ENCODE measurements at regions not wholly inside any gene's neighbourhood (a gene's known extent, or its start where the extent isn't known, plus 50 kb on each side); places are given as distances from the start of the nearest gene placed in this dataset.

DNA sequence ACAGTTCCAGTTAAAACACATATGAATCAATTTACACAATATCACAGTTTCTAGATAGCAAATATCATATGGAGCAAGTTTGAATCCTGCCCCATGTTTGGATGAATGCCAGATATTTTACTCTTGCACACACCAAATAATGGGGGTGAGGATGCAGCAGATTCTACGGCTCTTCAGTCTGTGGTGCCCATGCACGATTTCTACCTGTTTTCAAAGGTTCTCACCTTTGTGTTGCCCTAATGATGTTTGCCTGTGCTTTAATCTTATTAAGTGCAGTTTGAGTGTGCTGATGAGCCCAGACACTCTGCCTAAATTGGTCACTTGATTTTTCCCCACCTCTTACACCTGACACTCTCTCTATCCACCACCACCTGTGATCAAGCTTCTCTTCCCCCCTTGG lies 119.6 kb downstream of the NPY start:
- Histone ChIP-seq H3K9me3 (no peaks in the 10 kb centered on the region), H3K4me3 (ENCODE audit: control insufficient read depth in 1 of 2, extremely low read depth in 1 of 2, low read length in 1 of 2) (no peak overlapping the region), H3K27ac (ENCODE audit: low read length) (no peak overlapping the region), H3K4me1 (ENCODE audit: control insufficient read depth in 1 of 2, extremely low read depth in 1 of 2, insufficient read depth in 2 of 2, low read length in 2 of 2) (peaks cover 0 to 6% of the 10 kb centered on the region in 2 experiments), H3K36me3 (ENCODE audit: control insufficient read depth in 2 of 2, extremely low read depth in 1 of 2, insufficient read depth in 1 of 2, low read length in 1 of 2) (no peaks in the 10 kb centered on the region), H3K27me3 (replicated peaks in 1 of 2; ENCODE audit: control insufficient read depth in 2 of 2, extremely low read depth in 1 of 2, insufficient read depth in 2 of 2, low read length in 1 of 2) (no peaks in the 10 kb centered on the region)
- Mint-ChIP-seq H3K4me1 (peaks cover 12 to 14% (median 13%) of the 10 kb centered on the region in 3 donors), H3K27me3 (peaks cover 0 to 3% of the 10 kb centered on the region in 2 donors), H3K4me3 (no peak overlapping the region), H3K9me3 (no peaks in the 10 kb centered on the region), H3K27ac (no peak overlapping the region), H3K36me3 (no peaks in the 10 kb centered on the region)
- ChIA-PET POLR2A (no interaction called here), CTCF (no interaction called here)
- DNase-seq (no peak), ATAC-seq (replicated peaks in 1 of 4) (no peak)
- WGBS (ENCODE audit: insufficient coverage) = no CpG with 5 or more reads among the region's 2 CpGs

DNA sequence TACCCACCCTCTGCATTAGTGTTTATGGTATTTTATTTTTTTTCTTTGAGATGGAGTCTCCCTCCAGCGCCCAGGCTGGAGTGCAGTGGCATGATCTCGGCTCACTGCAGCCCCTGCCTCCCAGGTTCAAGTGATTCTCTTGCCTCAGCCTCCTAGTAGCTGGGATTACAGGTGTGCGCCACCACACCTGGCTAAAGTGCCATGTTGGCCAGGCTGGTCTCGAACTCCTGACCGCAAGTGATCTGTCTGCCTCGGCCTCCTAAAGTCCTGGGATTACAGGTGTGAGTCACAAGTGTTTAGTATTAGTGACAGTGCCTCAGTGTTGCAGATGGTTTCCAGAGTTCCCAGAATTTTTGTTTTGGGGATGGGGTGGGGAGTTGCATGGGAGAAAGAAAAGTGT lies 120.3 kb downstream of the NPY start:
- no peak overlapping the region for H3K27ac Mint-ChIP-seq

DNA sequence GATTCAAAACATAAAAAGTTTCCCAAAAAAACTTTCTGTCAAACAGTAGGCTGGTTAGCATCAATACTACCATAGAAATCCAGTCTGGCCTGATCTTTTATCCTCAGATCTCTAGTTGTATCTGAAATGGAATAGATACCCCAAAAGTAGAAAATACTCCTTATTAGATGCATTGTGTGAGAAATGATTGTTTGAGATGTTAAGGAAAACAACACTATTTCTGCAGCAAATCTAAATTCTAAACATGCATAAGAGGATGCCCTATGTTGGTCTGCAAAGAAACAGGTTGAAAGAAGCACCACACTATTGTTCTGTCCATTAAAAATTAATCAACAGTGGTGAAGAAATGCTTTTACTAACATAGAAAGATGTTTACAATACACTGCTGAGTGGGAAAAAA lies 121.0 kb downstream of the NPY start:
- no peaks in the 10 kb centered on the region for H3K36me3 Mint-ChIP-seq
- H3K4me1 ChIP-seq (ENCODE audit: control insufficient read depth in 1 of 2, extremely low read depth in 1 of 2, insufficient read depth in 2 of 2, low read length in 2 of 2) = peaks cover 0 to 6% of the 10 kb centered on the region in 2 experiments
- H3K4me3 Mint-ChIP-seq = no peak overlapping the region
- H3K27me3 ChIP-seq (replicated peaks in 1 of 2; ENCODE audit: control insufficient read depth in 2 of 2, extremely low read depth in 1 of 2, insufficient read depth in 2 of 2, low read length in 1 of 2) = no peaks in the 10 kb centered on the region
- no peaks in the 10 kb centered on the region for H3K9me3 ChIP-seq
- no peaks in the 10 kb centered on the region for H3K9me3 Mint-ChIP-seq
- ATAC-seq (replicated peaks in 1 of 4) = no peak
- no peaks in the 10 kb centered on the region for H3K36me3 ChIP-seq (ENCODE audit: control insufficient read depth in 2 of 2, extremely low read depth in 1 of 2, insufficient read depth in 1 of 2, low read length in 1 of 2)
- H3K27me3 Mint-ChIP-seq = peaks cover 0 to 3% of the 10 kb centered on the region in 2 donors
- H3K27ac ChIP-seq (ENCODE audit: low read length) = no peak overlapping the region
- H3K27ac Mint-ChIP-seq = no peak overlapping the region
- ChIA-PET CTCF (no interaction called here), POLR2A (no interaction called here)
- H3K4me1 Mint-ChIP-seq = peaks cover 12 to 14% (median 13%) of the 10 kb centered on the region in 3 donors
- no peak for DNase-seq
- no peak overlapping the region for H3K4me3 ChIP-seq (ENCODE audit: control insufficient read depth in 1 of 2, extremely low read depth in 1 of 2, low read length in 1 of 2)

More for the DNA sequence above, 120.3 kb downstream of the NPY start:
- H3K36me3 Mint-ChIP-seq = no peaks in the 10 kb centered on the region
- ChIA-PET POLR2A (no interaction called here), CTCF (no interaction called here)
- no peaks in the 10 kb centered on the region for H3K9me3 ChIP-seq
- 86% methylated on average over 6 of the region's 6 CpGs for WGBS (ENCODE audit: insufficient coverage)
- H3K27me3 Mint-ChIP-seq = peaks cover 0 to 3% of the 10 kb centered on the region in 2 donors
- DNase-seq = no peak
- ATAC-seq (replicated peaks in 1 of 4) = no peak
- H3K27me3 ChIP-seq (replicated peaks in 1 of 2; ENCODE audit: control insufficient read depth in 2 of 2, extremely low read depth in 1 of 2, insufficient read depth in 2 of 2, low read length in 1 of 2) = no peaks in the 10 kb centered on the region
- no peak overlapping the region for H3K4me3 ChIP-seq (ENCODE audit: control insufficient read depth in 1 of 2, extremely low read depth in 1 of 2, low read length in 1 of 2)
- H3K4me1 Mint-ChIP-seq = peaks cover 12 to 14% (median 13%) of the 10 kb centered on the region in 3 donors
- H3K4me3 Mint-ChIP-seq = no peak overlapping the region
- no peaks in the 10 kb centered on the region for H3K9me3 Mint-ChIP-seq
- no peak overlapping the region for H3K27ac ChIP-seq (ENCODE audit: low read length)
- peaks cover 0 to 6% of the 10 kb centered on the region in 2 experiments for H3K4me1 ChIP-seq (ENCODE audit: control insufficient read depth in 1 of 2, extremely low read depth in 1 of 2, insufficient read depth in 2 of 2, low read length in 2 of 2)
- no peaks in the 10 kb centered on the region for H3K36me3 ChIP-seq (ENCODE audit: control insufficient read depth in 2 of 2, extremely low read depth in 1 of 2, insufficient read depth in 1 of 2, low read length in 1 of 2)

DNA sequence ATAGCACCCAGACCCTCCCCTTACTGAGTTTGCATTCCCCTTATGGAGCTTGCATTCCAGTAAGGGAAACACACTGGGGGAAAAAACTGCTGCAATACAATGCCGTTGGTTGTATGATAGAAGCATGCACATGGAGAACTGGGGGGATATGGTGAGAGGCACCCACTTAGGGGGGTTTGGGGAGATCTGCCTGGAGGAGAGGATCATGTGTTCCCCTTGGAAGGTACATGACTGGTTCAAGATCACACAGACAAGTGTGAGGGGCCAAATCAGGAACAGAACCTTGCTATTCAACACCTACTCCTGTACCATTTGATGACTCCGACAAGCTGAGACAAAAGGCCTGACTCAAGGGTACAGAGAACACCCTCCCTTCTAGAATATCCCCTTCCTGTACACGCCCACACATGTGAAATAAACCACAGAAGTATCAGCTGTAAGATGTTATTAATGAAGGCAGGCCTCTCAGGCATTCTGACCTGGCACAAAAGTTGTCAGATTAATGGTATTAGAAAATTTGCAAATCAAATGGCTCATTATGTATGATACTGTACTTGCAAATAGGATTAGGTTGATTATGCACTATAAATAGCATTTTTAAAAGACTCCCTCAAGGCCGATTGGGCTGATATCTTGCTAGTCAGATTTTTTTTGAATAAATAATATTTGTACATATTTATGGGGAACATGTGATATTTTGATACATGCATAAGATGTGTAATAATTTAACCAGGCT lies 122.2 kb downstream of the NPY start:
- no peak overlapping the region for H3K27ac Mint-ChIP-seq
- no peak overlapping the region for H3K4me3 ChIP-seq (ENCODE audit: control insufficient read depth in 1 of 2, extremely low read depth in 1 of 2, low read length in 1 of 2)
- H3K36me3 Mint-ChIP-seq = no peaks in the 10 kb centered on the region
- ATAC-seq (replicated peaks in 1 of 4) (peak; percentile 53 to 64 (median 60)), DNase-seq (peak in 4 of 35 experiments; percentile 2 to 16 (median 3))
- ChIA-PET POLR2A (no interaction called here), CTCF (interaction anchor here in 1 of 2 donors (0.9 kb wide), 1 partner anchor 98 kb away, joined by 4 read pairs; no protein-coding TSS in a partner anchor)
- no peaks in the 10 kb centered on the region for H3K9me3 ChIP-seq
- H3K9me3 Mint-ChIP-seq = no peaks in the 10 kb centered on the region
- WGBS (ENCODE audit: insufficient coverage) = 91% methylated on average over 1 of the region's 4 CpGs
- H3K27ac ChIP-seq (ENCODE audit: low read length) = no peak overlapping the region
- no peaks in the 10 kb centered on the region for H3K36me3 ChIP-seq (ENCODE audit: control insufficient read depth in 2 of 2, extremely low read depth in 1 of 2, insufficient read depth in 1 of 2, low read length in 1 of 2)
- no peak overlapping the region for H3K4me3 Mint-ChIP-seq
- H3K4me1 ChIP-seq (ENCODE audit: control insufficient read depth in 1 of 2, extremely low read depth in 1 of 2, insufficient read depth in 2 of 2, low read length in 2 of 2) = peaks cover 0 to 6% of the 10 kb centered on the region in 2 experiments
- H3K27me3 ChIP-seq (replicated peaks in 1 of 2; ENCODE audit: control insufficient read depth in 2 of 2, extremely low read depth in 1 of 2, insufficient read depth in 2 of 2, low read length in 1 of 2) = no peaks in the 10 kb centered on the region
- H3K27me3 Mint-ChIP-seq = peaks cover 3% of the 10 kb centered on the region in 2 donors
- H3K4me1 Mint-ChIP-seq = peaks cover 12 to 14% (median 13%) of the 10 kb centered on the region in 3 donors

DNA sequence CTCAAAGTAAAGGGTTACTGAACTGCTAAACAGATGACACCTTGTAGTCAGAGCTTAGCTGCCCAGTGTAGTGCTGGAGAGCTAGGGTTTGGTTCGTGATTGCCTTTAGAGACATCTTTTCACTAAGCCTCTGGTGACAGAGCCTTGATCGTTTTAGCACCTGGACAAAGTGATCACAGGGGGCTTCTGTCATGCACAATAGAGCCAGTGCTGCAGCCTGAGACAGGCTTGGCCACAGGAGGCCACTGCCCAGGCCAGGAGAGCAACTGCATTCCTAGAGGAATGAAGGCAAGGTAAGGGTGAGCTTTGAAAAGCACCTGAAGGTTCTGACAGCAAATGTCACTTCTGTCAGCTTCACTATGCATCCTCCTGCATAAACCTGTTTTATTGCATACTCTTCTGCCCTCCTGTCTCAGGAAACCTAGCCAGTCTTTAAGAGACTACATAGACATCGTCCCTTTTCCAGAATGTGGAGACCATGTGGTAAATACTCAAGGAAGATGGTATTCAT lies 122.9 kb downstream of the NPY start:
- POLR2A ChIA-PET = no interaction called here

DNA sequence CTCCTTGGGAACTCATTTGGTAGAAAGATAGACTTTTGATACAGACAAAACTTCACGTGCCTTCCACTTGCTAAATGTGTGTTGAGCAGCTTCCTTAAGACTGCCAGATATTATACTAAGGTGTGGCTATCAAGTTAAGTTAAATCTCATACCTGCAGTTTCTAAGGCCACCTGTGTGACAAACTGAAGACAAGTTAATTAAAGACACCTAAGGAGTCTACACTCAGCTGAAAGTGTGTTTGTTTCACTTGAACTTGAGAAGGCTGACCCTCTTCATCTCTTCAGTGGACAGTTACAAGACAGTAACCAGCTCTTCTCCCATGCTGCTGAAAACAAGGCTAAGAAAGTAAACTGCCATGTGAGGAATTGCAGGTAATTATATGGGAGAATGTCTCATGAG lies 124.0 kb downstream of the NPY start:
- Mint-ChIP-seq H3K9me3 (peaks cover 0 to 4% (median 0%) of the 10 kb centered on the region in 3 donors), H3K4me1 (peaks cover 9 to 12% (median 10%) of the 10 kb centered on the region in 3 donors), H3K4me3 (no peak overlapping the region), H3K27me3 (peaks cover 3% of the 10 kb centered on the region in 2 donors), H3K36me3 (no peaks in the 10 kb centered on the region), H3K27ac (no peak overlapping the region)
- DNase-seq = no peak
- Histone ChIP-seq H3K27me3 (replicated peaks in 1 of 2; ENCODE audit: control insufficient read depth in 2 of 2, extremely low read depth in 1 of 2, insufficient read depth in 2 of 2, low read length in 1 of 2) (no peaks in the 10 kb centered on the region), H3K4me3 (ENCODE audit: control insufficient read depth in 1 of 2, extremely low read depth in 1 of 2, low read length in 1 of 2) (no peak overlapping the region), H3K4me1 (ENCODE audit: control insufficient read depth in 1 of 2, extremely low read depth in 1 of 2, insufficient read depth in 2 of 2, low read length in 2 of 2) (peaks cover 0 to 6% of the 10 kb centered on the region in 2 experiments), H3K36me3 (ENCODE audit: control insufficient read depth in 2 of 2, extremely low read depth in 1 of 2, insufficient read depth in 1 of 2, low read length in 1 of 2) (no peaks in the 10 kb centered on the region), H3K27ac (ENCODE audit: low read length) (no peak overlapping the region), H3K9me3 (no peaks in the 10 kb centered on the region)
- POLR2A ChIA-PET = no interaction called here
- no CpG with 5 or more reads among the region's 1 CpG for WGBS (ENCODE audit: insufficient coverage)
- no peak for ATAC-seq (replicated peaks in 1 of 4)
- CTCF ChIA-PET = interaction anchor here in 1 of 2 donors (0.5 to 1.0 kb wide), 2 partner anchors 180 to 968 kb away, joined by 3 to 4 read pairs; no protein-coding TSS in a partner anchor

More for the DNA sequence above, 122.9 kb downstream of the NPY start:
- Histone ChIP-seq H3K27ac (ENCODE audit: low read length) (no peak overlapping the region), H3K4me1 (ENCODE audit: control insufficient read depth in 1 of 2, extremely low read depth in 1 of 2, insufficient read depth in 2 of 2, low read length in 2 of 2) (peaks cover 0 to 6% of the 10 kb centered on the region in 2 experiments), H3K36me3 (ENCODE audit: control insufficient read depth in 2 of 2, extremely low read depth in 1 of 2, insufficient read depth in 1 of 2, low read length in 1 of 2) (no peaks in the 10 kb centered on the region), H3K9me3 (no peaks in the 10 kb centered on the region), H3K4me3 (ENCODE audit: control insufficient read depth in 1 of 2, extremely low read depth in 1 of 2, low read length in 1 of 2) (no peak overlapping the region), H3K27me3 (replicated peaks in 1 of 2; ENCODE audit: control insufficient read depth in 2 of 2, extremely low read depth in 1 of 2, insufficient read depth in 2 of 2, low read length in 1 of 2) (no peaks in the 10 kb centered on the region)
- DNase-seq (no peak), ATAC-seq (replicated peaks in 1 of 4) (no peak)
- H3K4me1 Mint-ChIP-seq = peaks cover 12 to 13% (median 12%) of the 10 kb centered on the region in 3 donors
- H3K27ac Mint-ChIP-seq = no peak overlapping the region
- no peaks in the 10 kb centered on the region for H3K36me3 Mint-ChIP-seq
- 70% methylated on average over 2 of the region's 3 CpGs for WGBS (ENCODE audit: insufficient coverage)
- CTCF ChIA-PET = interaction anchor here (0.6 to 0.9 kb wide), 2 partner anchors 13 to 97 kb away, joined by 3 to 4 read pairs; no protein-coding TSS in a partner anchor
- H3K9me3 Mint-ChIP-seq = no peaks in the 10 kb centered on the region
- H3K27me3 Mint-ChIP-seq = peaks cover 1 to 3% of the 10 kb centered on the region in 2 donors
- no peak overlapping the region for H3K4me3 Mint-ChIP-seq

Measured in T-cell (primary cell).